HAP-1 (cell line): ENCODE measurements at regions not wholly inside any gene's neighbourhood (a gene's known extent, or its start where the extent isn't known, plus 50 kb on each side); places are given as distances from the start of the nearest gene placed in this dataset.

Source experiments
- DNase-seq, 2 experiments: peaks; one replicate each; pipeline ENCODE4 v3.0.0-alpha.2; 2016 to 2020; ENCODE audit warnings: low spot score in 2 of 2
- H3K27me3 ChIP-seq: fragments of 250-450 bp; sonication (Bioruptor Pico); 2 replicates; pipeline ENCODE4 v1.5.1; 2020; ENCODE audit warnings: low read depth, mild to moderate bottlenecking, moderate library complexity
- H3K36me3 ChIP-seq: fragments of 250-450 bp; sonication (Bioruptor Pico); replicated peaks from 2 replicates; pipeline ENCODE4 v1.5.1; 2020; ENCODE audit warnings: mild to moderate bottlenecking
- H3K4me1 ChIP-seq: fragments of 250-450 bp; sonication (Bioruptor Pico); 2 replicates; pipeline ENCODE4 v1.5.1; 2020; ENCODE audit warnings: mild to moderate bottlenecking
- H3K4me3 ChIP-seq: fragments of 250-450 bp; sonication (Bioruptor Pico); 2 replicates; pipeline ENCODE4 v1.5.1; 2020; ENCODE audit warnings: mild to moderate bottlenecking, moderate library complexity
- H3K9me3 ChIP-seq: fragments of 250-450 bp; sonication (Bioruptor Pico); 2 replicates; pipeline ENCODE4 v1.5.1; 2020; ENCODE audit warnings: mild to moderate bottlenecking, moderate library complexity
- in situ Hi-C: fragments of 300-500 bp; cut with MboI; formaldehyde crosslinking; loops from 3 replicates; pipeline ENCODE4 v1.14.3; 2020; ENCODE audit warnings: low sequenced_read_pairs, inconsistent platforms, mixed read lengths

- Histone ChIP-seq H3K4me1 (no peaks in the 10 kb centered on the region), H3K4me3 (no peak overlapping the region), H3K9me3 (no peaks in the 10 kb centered on the region), H3K27me3 (no peaks in the 10 kb centered on the region), H3K36me3 (no peaks in the 10 kb centered on the region)
- DNase-seq: no peak
- in situ Hi-C loops: no loop called here
These were observed 57.2 kb downstream of the SOX1 start for GRCh38 chr13:112124141-112124540.

GRCh38 chr13:112127564-112128330 is 60.8 kb downstream of the SOX1 start:
- Histone ChIP-seq H3K4me3 (no peak overlapping the region), H3K9me3 (no peaks in the 10 kb centered on the region), H3K27me3 (no peaks in the 10 kb centered on the region), H3K4me1 (no peaks in the 10 kb centered on the region), H3K36me3 (no peaks in the 10 kb centered on the region)
- no peak for DNase-seq
- in situ Hi-C loops: no loop called here

GRCh38 chr13:112128331-112128610 is 61.3 kb downstream of the SOX1 start:
- DNase-seq: no peak
- Histone ChIP-seq H3K9me3 (no peaks in the 10 kb centered on the region), H3K27me3 (no peaks in the 10 kb centered on the region), H3K4me3 (no peak overlapping the region), H3K36me3 (no peaks in the 10 kb centered on the region), H3K4me1 (no peaks in the 10 kb centered on the region)
- in situ Hi-C loops: no loop called here

- H3K27me3 ChIP-seq: no peaks in the 10 kb centered on the region
- in situ Hi-C loops: no loop called here
These were observed 63.5 kb downstream of the SOX1 start for GRCh38 chr13:112130418-112130817.

GRCh38 chr13:112131081-112131712 is 64.2 kb downstream of the SOX1 start:
- in situ Hi-C loops: no loop called here
- no peak overlapping the region for H3K4me3 ChIP-seq
- H3K9me3 ChIP-seq: no peaks in the 10 kb centered on the region
- no peak for DNase-seq
- no peaks in the 10 kb centered on the region for H3K4me1 ChIP-seq
- H3K36me3 ChIP-seq: no peaks in the 10 kb centered on the region
- no peaks in the 10 kb centered on the region for H3K27me3 ChIP-seq

More at GRCh38 chr13:112130418-112130817, 63.5 kb downstream of the SOX1 start:
- Histone ChIP-seq H3K9me3 (no peaks in the 10 kb centered on the region), H3K36me3 (no peaks in the 10 kb centered on the region), H3K4me3 (no peak overlapping the region), H3K4me1 (no peaks in the 10 kb centered on the region)
- DNase-seq: no peak

GRCh38 chr13:112131713-112132113 is 64.8 kb downstream of the SOX1 start:
- Histone ChIP-seq H3K9me3 (no peaks in the 10 kb centered on the region), H3K36me3 (no peaks in the 10 kb centered on the region), H3K4me3 (no peak overlapping the region), H3K27me3 (no peaks in the 10 kb centered on the region), H3K4me1 (no peaks in the 10 kb centered on the region)
- no peak for DNase-seq
- in situ Hi-C loops: no loop called here

- H3K27me3 ChIP-seq: no peaks in the 10 kb centered on the region
- H3K4me1 ChIP-seq: no peaks in the 10 kb centered on the region
- no peaks in the 10 kb centered on the region for H3K9me3 ChIP-seq
- no peak overlapping the region for H3K4me3 ChIP-seq
- no peak for DNase-seq
- in situ Hi-C loops: no loop called here
- no peaks in the 10 kb centered on the region for H3K36me3 ChIP-seq
These were observed 65.2 kb downstream of the SOX1 start for GRCh38 chr13:112132142-112132541.

- no peak for DNase-seq
- in situ Hi-C loops: no loop called here
- H3K36me3 ChIP-seq: no peaks in the 10 kb centered on the region
- H3K27me3 ChIP-seq: no peaks in the 10 kb centered on the region
- no peaks in the 10 kb centered on the region for H3K9me3 ChIP-seq
- H3K4me1 ChIP-seq: no peaks in the 10 kb centered on the region
- no peak overlapping the region for H3K4me3 ChIP-seq
These were observed 65.7 kb downstream of the SOX1 start for GRCh38 chr13:112132619-112133018.

GRCh38 chr13:112133499-112134390 is 66.8 kb downstream of the SOX1 start:
- Histone ChIP-seq H3K9me3 (no peaks in the 10 kb centered on the region), H3K36me3 (no peaks in the 10 kb centered on the region), H3K4me3 (no peak overlapping the region), H3K4me1 (no peaks in the 10 kb centered on the region), H3K27me3 (no peaks in the 10 kb centered on the region)
- in situ Hi-C loops: no loop called here
- DNase-seq: peak in 1 of 2 experiments; percentile 4

GRCh38 chr13:112134391-112135075 is 67.6 kb downstream of the SOX1 start:
- no peaks in the 10 kb centered on the region for H3K27me3 ChIP-seq
- in situ Hi-C loops: no loop called here
- H3K4me1 ChIP-seq: no peaks in the 10 kb centered on the region

GRCh38 chr13:112136095-112136494 is 69.1 kb downstream of the SOX1 start:
- no peaks in the 10 kb centered on the region for H3K36me3 ChIP-seq
- H3K9me3 ChIP-seq: no peaks in the 10 kb centered on the region
- in situ Hi-C loops: no loop called here
- no peaks in the 10 kb centered on the region for H3K4me1 ChIP-seq
- H3K4me3 ChIP-seq: no peak overlapping the region
- H3K27me3 ChIP-seq: no peaks in the 10 kb centered on the region
- no peak for DNase-seq

More at GRCh38 chr13:112134391-112135075, 67.6 kb downstream of the SOX1 start:
- DNase-seq: no peak
- Histone ChIP-seq H3K4me3 (no peak overlapping the region), H3K36me3 (no peaks in the 10 kb centered on the region), H3K9me3 (no peaks in the 10 kb centered on the region)

GRCh38 chr13:112137144-112137543 is 70.2 kb downstream of the SOX1 start:
- Histone ChIP-seq H3K4me1 (no peaks in the 10 kb centered on the region), H3K36me3 (no peaks in the 10 kb centered on the region), H3K4me3 (no peak overlapping the region), H3K9me3 (no peaks in the 10 kb centered on the region), H3K27me3 (no peaks in the 10 kb centered on the region)
- no peak for DNase-seq
- in situ Hi-C loops: no loop called here

- DNase-seq: no peak
- in situ Hi-C loops: no loop called here
- H3K4me1 ChIP-seq: no peaks in the 10 kb centered on the region
- H3K9me3 ChIP-seq: no peaks in the 10 kb centered on the region
- no peak overlapping the region for H3K4me3 ChIP-seq
- no peaks in the 10 kb centered on the region for H3K36me3 ChIP-seq
- H3K27me3 ChIP-seq: no peaks in the 10 kb centered on the region
These were observed 73.4 kb downstream of the SOX1 start for GRCh38 chr13:112140366-112140765.
